IMR-90 (cell line): ENCODE measurements at regions not wholly inside any gene's neighbourhood (a gene's known extent, or its start where the extent isn't known, plus 50 kb on each side); places are given as distances from the start of the nearest gene placed in this dataset.

Source experiments
- ATAC-seq: fragments of 200-7000 bp; cut with Tn5 transposase; 2 replicates; pipeline ENCODE4 v1.9.1; 2020; ENCODE audit warnings: low read depth, mild to moderate bottlenecking, moderate library complexity
- BruUV-seq: library from RNA; stranded (reverse); fragments of 400-500 nt; replicated peaks from 2 replicates; lab custom pipeline; 2021; lab: Mats Ljungman, UMichigan
- CTCF ChIA-PET: fragments of 300-600 bp; formaldehyde crosslinking; extraction: SDS; loops from one replicate; lab custom pipeline; 2021; ENCODE audit warnings: antibody characterized with exemption; lab: Yijun Ruan, JAX
- POLR2A ChIA-PET: fragments of 300-600 bp; sonication (Branson Sonifier 250); formaldehyde crosslinking; loops from one replicate; lab custom pipeline; 2022; ENCODE audit warnings: antibody characterized with exemption; ENCODE audit not compliant: unreplicated experiment; lab: Charles Lee
- DNase-seq: peaks from one replicate; pipeline ENCODE4 v3.0.0; 2013
- H2AFZ ChIP-seq: replicated peaks from 2 replicates; pipeline ENCODE3; 2013; ENCODE audit warnings: low read length, mild to moderate bottlenecking; ENCODE audit not compliant: poor library complexity
- H2AK5ac ChIP-seq: 2 replicates; pipeline ENCODE4 v1.6.1; 2013; ENCODE audit warnings: low read depth, low read length, inconsistent platforms
- H2AK9ac ChIP-seq: replicated peaks from 2 replicates; pipeline ENCODE3; 2013; ENCODE audit warnings: mild to moderate bottlenecking, low read depth, low read length, moderate library complexity; ENCODE audit not compliant: poor library complexity
- H2BK120ac ChIP-seq: 2 replicates; pipeline ENCODE4 v1.6.1; 2013; ENCODE audit warnings: low read depth, low read length, inconsistent platforms
- H2BK15ac ChIP-seq: 3 replicates; pipeline ENCODE4 v1.6.1; 2013; ENCODE audit warnings: low read depth, low read length, inconsistent platforms
- H2BK20ac ChIP-seq: 2 replicates; pipeline ENCODE4 v1.6.1; 2013; ENCODE audit warnings: low read depth, mild to moderate bottlenecking, inconsistent platforms, low read length, moderate library complexity
- H2BK5ac ChIP-seq: 2 replicates; pipeline ENCODE4 v1.6.1; 2013; ENCODE audit warnings: mild to moderate bottlenecking, low read depth, low read length, inconsistent platforms; ENCODE audit not compliant: poor library complexity, severe bottlenecking
- H3K14ac ChIP-seq: replicated peaks from 2 replicates; pipeline ENCODE4 v1.6.1; 2013; ENCODE audit warnings: low read depth, low read length, inconsistent platforms
- H3K18ac ChIP-seq: 2 replicates; pipeline ENCODE4 v1.6.1; 2013; ENCODE audit warnings: low read depth, low read length, control low read depth
- H3K23ac ChIP-seq: 2 replicates; pipeline ENCODE4 v1.6.1; 2013; ENCODE audit warnings: low read depth, low read length, inconsistent platforms
- H3K27ac ChIP-seq: 2 replicates; pipeline ENCODE4 v1.5.1; 2013; ENCODE audit warnings: mild to moderate bottlenecking, control low read depth, low read length; ENCODE audit not compliant: insufficient read depth
- H3K27me3 ChIP-seq: 2 replicates; pipeline ENCODE4 v1.6.1; 2013; ENCODE audit warnings: low read length; ENCODE audit not compliant: control insufficient read depth, insufficient read depth
- H3K36me3 ChIP-seq: 2 replicates; pipeline ENCODE4 v1.6.1; 2013; ENCODE audit warnings: low read length, mixed read lengths; ENCODE audit not compliant: control insufficient read depth, insufficient read depth
- H3K4ac ChIP-seq: 2 replicates; pipeline ENCODE4 v1.6.1; 2013; ENCODE audit warnings: low read depth, low read length, inconsistent platforms
- H3K4me1 ChIP-seq: 2 replicates; pipeline ENCODE4 v1.6.1; 2013; ENCODE audit warnings: low read length, mixed read lengths; ENCODE audit not compliant: control insufficient read depth, insufficient read depth
- H3K4me2 ChIP-seq: 2 replicates; pipeline ENCODE4 v1.6.1; 2013; ENCODE audit warnings: low read depth, mild to moderate bottlenecking, control low read depth, low read length, moderate library complexity
- H3K4me3 ChIP-seq: 2 replicates; pipeline ENCODE4 v1.5.1; 2013; ENCODE audit warnings: low read depth, mild to moderate bottlenecking, control low read depth, low read length, moderate library complexity; ENCODE audit not compliant: insufficient read depth
- H3K56ac ChIP-seq: 2 replicates; pipeline ENCODE4 v1.6.1; 2013; ENCODE audit warnings: low read length, inconsistent platforms; ENCODE audit not compliant: insufficient read depth; ENCODE audit errors: extremely low read depth
- H3K79me1 ChIP-seq, 2 experiments: 2 replicates each; pipeline ENCODE4 v1.6.1; 2013; ENCODE audit warnings: low read length in 2 of 2, inconsistent platforms in 1 of 2, low read depth in 1 of 2
- H3K9ac ChIP-seq: 2 replicates; pipeline ENCODE4 v1.6.1; 2013; ENCODE audit warnings: low read depth, low read length, control low read depth
- H3K9me1 ChIP-seq: 2 replicates; pipeline ENCODE4 v1.6.1; 2013; ENCODE audit warnings: low read length, inconsistent platforms; ENCODE audit not compliant: insufficient read depth
- H3K9me3 ChIP-seq: 2 replicates; pipeline ENCODE4 v1.6.1; 2013; ENCODE audit warnings: low read length; ENCODE audit not compliant: control insufficient read depth, insufficient read depth
- H4K20me1 ChIP-seq: 2 replicates; pipeline ENCODE4 v1.6.1; 2013; ENCODE audit warnings: low read length, inconsistent platforms; ENCODE audit not compliant: insufficient read depth
- H4K5ac ChIP-seq: 2 replicates; pipeline ENCODE4 v1.6.1; 2013; ENCODE audit warnings: mild to moderate bottlenecking, low read depth, low read length, control low read depth
- H4K8ac ChIP-seq, 2 experiments: 2 replicates each; pipeline ENCODE4 v1.6.1; 2013; ENCODE audit warnings: low read depth in 2 of 2, low read length in 2 of 2, control low read depth in 1 of 2, inconsistent platforms in 1 of 2
- H4K91ac ChIP-seq: 2 replicates; pipeline ENCODE4 v1.6.1; 2013; ENCODE audit warnings: low read depth, low read length, inconsistent platforms; ENCODE audit not compliant: insufficient read depth
- CEBPB ChIP-seq: IDR thresholded peaks from 2 replicates; pipeline ENCODE4 v1.6.1; 2012; ENCODE audit warnings: low read depth, low read length, improper control_type of control experiment
- CHD1 ChIP-seq: IDR thresholded peaks from 2 replicates; pipeline ENCODE4 v1.6.1; 2012; ENCODE audit warnings: low read depth, low read length, improper control_type of control experiment
- FOS ChIP-seq: fragments of 150-350 bp; IDR thresholded peaks from 2 replicates; pipeline ENCODE4 v1.6.1; 2016; ENCODE audit warnings: low read depth, low read length
- MAZ ChIP-seq: IDR thresholded peaks from 2 replicates; pipeline ENCODE4 v1.6.1; 2012; ENCODE audit warnings: low read depth, mild to moderate bottlenecking, low read length, improper control_type of control experiment, moderate library complexity, borderline replicate concordance
- NFE2L2 ChIP-seq: fragments of 150-350 bp; IDR thresholded peaks from 2 replicates; pipeline ENCODE4 v1.6.1; 2016; ENCODE audit warnings: low read depth, mild to moderate bottlenecking, low read length
- POLR2A ChIP-seq: IDR thresholded peaks from 2 replicates; pipeline ENCODE4 v1.6.1; 2012; ENCODE audit warnings: mild to moderate bottlenecking, low read depth, low read length
- RCOR1 ChIP-seq: IDR thresholded peaks from 2 replicates; pipeline ENCODE4 v1.6.1; 2012; ENCODE audit warnings: mild to moderate bottlenecking, low read length, improper control_type of control experiment; ENCODE audit not compliant: insufficient replicate concordance
- SMC3 ChIP-seq: fragments of 150-350 bp; IDR thresholded peaks from 2 replicates; pipeline ENCODE4 v1.6.1; 2016; ENCODE audit warnings: low read depth, mild to moderate bottlenecking, antibody characterized with exemption, low read length, moderate library complexity
- WGBS, 2 experiments: methylation state at CpG; one replicate each; pipeline versions ENCODE4 v1.1.5 to v1.1.7; 2013; ENCODE audit warnings: missing lambda C conversion rate in 2 of 2; ENCODE audit not compliant: insufficient read length in 1 of 2; ENCODE audit errors: extremely low coverage in 2 of 2; 5-methylcytosine and 5-hydroxymethylcytosine counted together
- dilution Hi-C: fragments of 300-500 bp; cut with HindIII; formaldehyde crosslinking; loops from one replicate; pipeline ENCODE4 v1.14.3; 2018; ENCODE audit warnings: low sequenced_read_pairs; ENCODE audit not compliant: unreplicated experiment
- in situ Hi-C: fragments of 300-500 bp; cut with MboI; formaldehyde crosslinking; loops from 3 replicates; pipeline ENCODE4 v1.14.3; 2019; ENCODE audit warnings: low sequenced_read_pairs, inconsistent platforms, mixed read lengths
- intact Hi-C: fragments of 100-400 bp; cut with micrococcal nuclease; formaldehyde crosslinking; loops from 2 replicates; pipeline ENCODE4 v1.10.0; 2022
- TF ChIP-seq, protein P1 (sequence below): fragments of 150-350 bp; IDR thresholded peaks from 2 replicates; pipeline ENCODE4 v1.6.1; 2017; ENCODE audit warnings: mild to moderate bottlenecking, antibody characterized with exemption, low read length, low read depth

DNA sequence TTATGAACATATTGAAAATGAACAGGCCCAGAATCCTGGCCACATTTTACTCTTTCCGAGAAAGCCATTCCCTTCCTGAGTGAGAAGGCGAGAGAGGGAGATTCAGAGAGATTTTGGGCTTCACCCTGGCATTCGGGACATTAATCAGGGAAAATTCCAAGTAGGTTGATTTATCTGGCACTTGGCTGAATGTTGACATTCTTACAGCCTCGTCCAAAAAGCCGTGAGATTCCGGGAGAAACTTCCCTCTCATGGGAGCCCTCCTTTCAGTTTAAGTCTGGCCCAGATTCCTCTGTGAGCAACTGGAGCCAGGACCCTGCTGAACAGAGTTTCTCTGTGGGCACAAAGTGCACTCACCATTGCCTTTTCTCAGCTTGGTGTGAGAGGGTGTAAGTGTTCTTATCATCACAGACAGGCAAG lies 129.2 kb upstream of the PEG3 start:
- H4K5ac ChIP-seq, result no peak overlapping the region
- no peak overlapping the region for H3K27ac ChIP-seq
- no peak overlapping the region for H3K23ac ChIP-seq
- H3K4me1 ChIP-seq, result no peaks in the 10 kb centered on the region
- no peaks in the 10 kb centered on the region for H3K36me3 ChIP-seq
- H3K27me3 ChIP-seq, result no peaks in the 10 kb centered on the region
- TF ChIP-seq RCOR1 (no peak), FOS (no peak), CEBPB (no peak), MAZ (no peak), SMC3 (no peak), NFE2L2 (no peak), POLR2A (no peak), CHD1 (no peak)
- TF ChIP-seq, protein P1, sequence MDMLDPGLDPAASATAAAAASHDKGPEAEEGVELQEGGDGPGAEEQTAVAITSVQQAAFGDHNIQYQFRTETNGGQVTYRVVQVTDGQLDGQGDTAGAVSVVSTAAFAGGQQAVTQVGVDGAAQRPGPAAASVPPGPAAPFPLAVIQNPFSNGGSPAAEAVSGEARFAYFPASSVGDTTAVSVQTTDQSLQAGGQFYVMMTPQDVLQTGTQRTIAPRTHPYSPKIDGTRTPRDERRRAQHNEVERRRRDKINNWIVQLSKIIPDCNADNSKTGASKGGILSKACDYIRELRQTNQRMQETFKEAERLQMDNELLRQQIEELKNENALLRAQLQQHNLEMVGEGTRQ, result no peak
- no peak overlapping the region for H2BK120ac ChIP-seq
- H3K4me3 ChIP-seq, result no peak overlapping the region
- H2BK20ac ChIP-seq, result no peak overlapping the region
- no peak overlapping the region for H4K8ac ChIP-seq
- peaks cover 45% of the 10 kb centered on the region for H3K9me3 ChIP-seq
- H3K9ac ChIP-seq, result no peak overlapping the region
- H3K56ac ChIP-seq, result no peak overlapping the region
- no peak overlapping the region for H2AFZ ChIP-seq
- 0% methylated on average over 2 of the region's 6 CpGs; no CpG with 5 or more reads in 1 of the 2 experiments for WGBS, 2 experiments
- H3K4ac ChIP-seq, result no peak overlapping the region
- no peak overlapping the region for H3K18ac ChIP-seq
- CTCF ChIA-PET, result no interaction called here
- no peak overlapping the region for H3K14ac ChIP-seq
- in situ Hi-C loops, result no loop called here
- H4K20me1 ChIP-seq, result no peaks in the 10 kb centered on the region
- BruUV-seq, result no TSS peak
- dilution Hi-C loops, result no loop called here
- POLR2A ChIA-PET, result no interaction called here
- no peak overlapping the region for H2AK9ac ChIP-seq
- intact Hi-C loops, result no loop called here
- H4K91ac ChIP-seq, result no peak overlapping the region
- H2AK5ac ChIP-seq, result no peak overlapping the region
- DNase-seq (no peak), ATAC-seq (no peak)
- H3K4me2 ChIP-seq, result no peak overlapping the region
- no peak overlapping the region for H2BK15ac ChIP-seq
- H2BK5ac ChIP-seq, result no peak overlapping the region
- no peaks in the 10 kb centered on the region for H3K9me1 ChIP-seq
- no peaks in the 10 kb centered on the region for H3K79me1 ChIP-seq
